HEK293T (cell line): ENCODE measurements at regions not wholly inside any gene's neighbourhood (a gene's known extent, or its start where the extent isn't known, plus 50 kb on each side); places are given as distances from the start of the nearest gene placed in this dataset.

Experiments
- CTCF ChIA-PET: fragments of 350-600 bp; formaldehyde crosslinking; extraction: SDS; loops from one replicate; lab custom pipeline; 2021; ENCODE audit warnings: antibody characterized with exemption, inconsistent platforms; lab: Yijun Ruan, JAX
- POLR2A ChIA-PET: fragments of 350-600 bp; formaldehyde crosslinking; extraction: SDS; loops from one replicate; lab custom pipeline; 2020; ENCODE audit warnings: antibody characterized with exemption, inconsistent platforms; lab: Yijun Ruan, JAX
- DNase-seq: peaks from one replicate; pipeline ENCODE4 v3.0.0; 2012; ENCODE audit warnings: mixed read lengths; ENCODE audit errors: extremely low spot score
- ARNT ChIP-seq: fragments of 450-650 bp; IDR thresholded peaks from 2 replicates; pipeline ENCODE4 v1.6.1; 2017; ENCODE audit warnings: mild to moderate bottlenecking
- BHLHE40 ChIP-seq: fragments of 450-650 bp; IDR thresholded peaks from 2 replicates; pipeline ENCODE4 v1.6.1; 2016; ENCODE audit warnings: mild to moderate bottlenecking, moderate library complexity, borderline replicate concordance
- CTBP1 ChIP-seq: fragments of 450-650 bp; IDR thresholded peaks from 2 replicates; pipeline ENCODE4 v1.6.1; 2016; ENCODE audit warnings: borderline replicate concordance
- ELF4 ChIP-seq: fragments of 450-650 bp; IDR thresholded peaks from 2 replicates; pipeline ENCODE4 v1.6.1; 2017; ENCODE audit warnings: antibody characterized with exemption
- FOXA1 ChIP-seq: fragments of 450-650 bp; IDR thresholded peaks from 2 replicates; pipeline ENCODE4 v1.6.1; 2016; ENCODE audit warnings: mild to moderate bottlenecking
- FOXK2 ChIP-seq: fragments of 450-650 bp; IDR thresholded peaks from 2 replicates; pipeline ENCODE4 v1.6.1; 2016; ENCODE audit warnings: mild to moderate bottlenecking
- FOXM1 ChIP-seq: fragments of 450-650 bp; IDR thresholded peaks from 2 replicates; pipeline ENCODE4 v1.6.1; 2017; ENCODE audit warnings: mild to moderate bottlenecking, borderline replicate concordance
- HDGF ChIP-seq: fragments of 450-650 bp; IDR thresholded peaks from 2 replicates; pipeline ENCODE4 v1.6.1; 2017; ENCODE audit warnings: antibody characterized with exemption, borderline replicate concordance
- L3MBTL2 ChIP-seq: fragments of 450-650 bp; conservative IDR thresholded peaks from 2 replicates; pipeline ENCODE4 v1.6.1; 2016; ENCODE audit warnings: mild to moderate bottlenecking
- LEF1 ChIP-seq: fragments of 450-650 bp; IDR thresholded peaks from 2 replicates; pipeline ENCODE4 v1.6.1; 2017; ENCODE audit warnings: mild to moderate bottlenecking, borderline replicate concordance
- NFRKB ChIP-seq: fragments of 450-650 bp; IDR thresholded peaks from 2 replicates; pipeline ENCODE4 v1.6.1; 2016; ENCODE audit warnings: mild to moderate bottlenecking, moderate library complexity
- SP1 ChIP-seq: fragments of 450-650 bp; IDR thresholded peaks from 2 replicates; pipeline ENCODE4 v1.6.1; 2017
- SUZ12 ChIP-seq: fragments of 450-650 bp; IDR thresholded peaks from 2 replicates; pipeline ENCODE4 v1.6.1; 2016; ENCODE audit warnings: mild to moderate bottlenecking
- TARDBP ChIP-seq: fragments of 450-650 bp; IDR thresholded peaks from 2 replicates; pipeline ENCODE4 v1.6.1; 2016
- ZNF384 ChIP-seq: fragments of 450-650 bp; IDR thresholded peaks from 2 replicates; pipeline ENCODE4 v1.6.1; 2016
- TF ChIP-seq, protein P1 (sequence below): fragments of 450-650 bp; IDR thresholded peaks from 2 replicates; pipeline ENCODE4 v1.6.1; 2016

DNA sequence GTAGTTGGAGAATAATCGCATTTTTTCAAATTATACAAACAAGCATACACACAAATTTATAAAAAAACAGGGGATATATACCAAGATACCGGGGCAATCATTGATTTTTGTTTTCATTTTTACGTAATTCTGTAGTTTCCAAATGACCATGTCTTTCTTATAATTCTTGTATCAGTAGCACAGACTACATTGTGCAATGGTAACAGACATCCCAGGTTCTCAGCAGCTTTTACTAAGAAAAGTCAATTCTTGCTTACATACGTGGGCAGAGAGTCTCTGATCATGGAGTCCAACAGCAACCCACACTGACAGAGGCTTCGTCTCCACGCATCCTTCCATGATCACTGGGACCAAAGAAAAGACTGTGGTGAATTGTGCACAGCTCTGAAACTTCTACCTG is 441.3 kb downstream of the TBL1XR1 start:
- DNase-seq, result no peak
- POLR2A ChIA-PET, result no interaction called here
- no peak for TF ChIP-seq HDGF
- no peak for TF ChIP-seq CTBP1
- TF ChIP-seq BHLHE40, result no peak
- no peak for TF ChIP-seq SP1
- TF ChIP-seq, protein P1, sequence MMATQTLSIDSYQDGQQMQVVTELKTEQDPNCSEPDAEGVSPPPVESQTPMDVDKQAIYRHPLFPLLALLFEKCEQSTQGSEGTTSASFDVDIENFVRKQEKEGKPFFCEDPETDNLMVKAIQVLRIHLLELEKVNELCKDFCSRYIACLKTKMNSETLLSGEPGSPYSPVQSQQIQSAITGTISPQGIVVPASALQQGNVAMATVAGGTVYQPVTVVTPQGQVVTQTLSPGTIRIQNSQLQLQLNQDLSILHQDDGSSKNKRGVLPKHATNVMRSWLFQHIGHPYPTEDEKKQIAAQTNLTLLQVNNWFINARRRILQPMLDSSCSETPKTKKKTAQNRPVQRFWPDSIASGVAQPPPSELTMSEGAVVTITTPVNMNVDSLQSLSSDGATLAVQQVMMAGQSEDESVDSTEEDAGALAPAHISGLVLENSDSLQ, result no peak
- TF ChIP-seq NFRKB, result no peak
- no peak for TF ChIP-seq TARDBP
- no peak for TF ChIP-seq ZNF384
- TF ChIP-seq ELF4, result no peak
- no peak for TF ChIP-seq ARNT
- no peak for TF ChIP-seq L3MBTL2
- TF ChIP-seq FOXK2, result no peak
- TF ChIP-seq SUZ12, result no peak
- TF ChIP-seq LEF1, result no peak
- TF ChIP-seq FOXA1, result no peak
- CTCF ChIA-PET, result no interaction called here

DNA sequence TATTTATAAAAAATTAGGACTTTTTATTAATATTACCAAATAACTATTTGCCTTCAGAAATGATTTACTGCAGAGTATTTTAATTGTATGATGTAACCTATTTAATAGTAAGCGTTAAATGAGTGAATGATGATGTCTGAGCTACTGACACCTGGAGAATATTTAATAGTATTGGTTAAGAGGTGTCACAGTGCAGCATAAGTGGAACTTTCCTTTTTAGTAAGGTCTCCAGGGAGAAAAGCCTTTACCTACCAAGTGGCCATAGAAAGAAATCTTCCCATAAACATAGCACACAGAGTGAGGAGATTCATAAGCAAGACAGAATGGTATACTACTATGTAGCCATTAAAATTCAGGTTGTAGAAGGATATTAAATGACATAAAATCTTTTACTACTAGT is 441.7 kb downstream of the TBL1XR1 start:
- CTCF ChIA-PET, result no interaction called here
- DNase-seq, result no peak
- POLR2A ChIA-PET, result no interaction called here
- no peak for TF ChIP-seq ARNT
- TF ChIP-seq SUZ12, result no peak
- TF ChIP-seq FOXM1, result no peak
- no peak for TF ChIP-seq FOXA1
- no peak for TF ChIP-seq ELF4
- no peak for TF ChIP-seq CTBP1
- TF ChIP-seq ZNF384, result no peak
- TF ChIP-seq, protein P1, result no peak
- no peak for TF ChIP-seq HDGF
- TF ChIP-seq BHLHE40, result no peak

DNA sequence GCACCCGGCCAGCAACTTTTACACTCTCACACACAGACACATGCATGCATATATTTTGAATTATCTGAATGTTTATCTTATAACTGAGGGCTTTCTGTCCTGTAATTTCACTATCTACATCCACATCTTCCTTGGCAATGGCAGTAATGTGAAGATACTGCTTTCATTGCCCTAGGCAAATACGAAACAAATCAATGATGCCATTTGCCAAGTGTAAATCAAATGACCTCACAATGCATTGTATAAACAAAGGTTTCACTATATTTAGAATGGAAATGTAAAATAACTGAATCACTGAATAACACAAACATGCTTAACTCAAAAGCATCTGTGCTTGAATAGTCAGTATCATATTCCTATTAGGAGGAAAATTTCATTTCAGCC is 455.6 kb downstream of the TBL1XR1 start:
- ChIA-PET CTCF (interaction anchor here (0.6 kb wide), 1 partner anchor 57 kb away, joined by 3 read pairs; no protein-coding TSS in a partner anchor), POLR2A (no interaction called here)
- DNase-seq, result no peak
- no peak for TF ChIP-seq ARNT
- TF ChIP-seq FOXK2, result no peak
- no peak for TF ChIP-seq SUZ12
- TF ChIP-seq L3MBTL2, result no peak
- TF ChIP-seq, protein P1, result no peak
- TF ChIP-seq FOXM1, result no peak
- TF ChIP-seq TARDBP, result no peak
- TF ChIP-seq HDGF, result no peak
- no peak for TF ChIP-seq BHLHE40
- no peak for TF ChIP-seq ELF4
- no peak for TF ChIP-seq CTBP1

DNA sequence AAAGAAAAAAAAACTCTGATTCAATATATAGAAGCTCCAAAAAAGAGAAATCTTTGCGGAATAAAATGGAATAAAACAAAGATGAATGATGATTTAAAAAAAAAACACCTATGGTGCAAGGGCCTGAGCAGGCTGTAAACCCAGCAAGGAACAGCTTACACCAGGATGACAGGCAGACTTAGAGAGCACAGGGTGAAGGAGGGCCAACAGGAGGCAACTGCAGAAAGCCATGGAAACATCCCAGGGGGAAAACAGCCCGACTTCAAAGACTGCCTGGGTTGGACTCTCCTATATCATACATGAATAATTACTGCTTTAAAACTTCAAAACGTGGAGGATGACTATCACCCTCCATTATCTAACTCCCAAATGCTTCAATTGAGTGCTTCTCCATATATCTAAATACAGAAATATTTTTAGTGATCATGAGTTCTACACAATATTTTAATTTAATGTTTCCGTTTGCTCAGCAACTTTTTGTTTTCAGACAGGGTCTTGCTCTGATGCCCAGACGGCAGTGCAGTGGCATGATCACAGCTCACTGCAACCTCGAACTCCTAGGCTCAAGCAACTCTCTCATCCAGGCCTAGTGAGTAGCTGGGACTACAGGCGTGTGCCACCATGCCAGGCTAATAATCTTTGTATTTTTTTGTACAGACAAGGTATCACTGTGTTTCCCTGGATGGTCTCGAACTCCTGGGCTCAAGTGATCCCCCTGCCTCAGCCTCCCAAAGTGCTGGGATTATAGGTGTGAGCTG is 456.2 kb downstream of the TBL1XR1 start:
- ChIA-PET POLR2A (no interaction called here), CTCF (interaction anchor here (0.6 kb wide), 1 partner anchor 58 kb away, joined by 3 read pairs; no protein-coding TSS in a partner anchor)
- TF ChIP-seq L3MBTL2 (no peak), HDGF (no peak), NFRKB (no peak), FOXK2 (no peak), CTBP1 (no peak), BHLHE40 (no peak), FOXM1 (no peak), TARDBP (no peak), FOXA1 (no peak), ELF4 (no peak), ZNF384 (no peak)
- TF ChIP-seq, protein P1, result no peak
- DNase-seq, result no peak

DNA sequence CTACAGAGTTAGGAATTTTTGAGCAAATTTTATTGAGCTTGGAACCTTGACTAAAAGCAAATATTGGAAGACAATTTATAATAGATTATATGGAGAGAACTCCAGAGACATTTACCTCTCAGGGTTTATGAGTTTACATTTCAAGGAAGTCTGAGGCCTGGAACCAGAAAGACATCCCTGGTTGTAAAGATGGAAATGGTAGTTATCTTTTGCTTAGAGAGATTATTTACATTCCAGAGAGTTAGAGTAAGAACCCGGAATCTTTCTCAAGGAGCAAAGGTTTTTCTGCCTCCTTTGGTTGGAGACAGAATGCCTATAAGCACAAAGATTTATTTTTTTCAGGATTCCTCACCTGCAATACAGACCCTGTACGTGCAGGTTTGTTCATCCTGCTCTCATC is 458.1 kb downstream of the TBL1XR1 start:
- DNase-seq, result no peak
- TF ChIP-seq ELF4 (no peak), NFRKB (no peak), FOXM1 (no peak), CTBP1 (no peak), SP1 (no peak), FOXK2 (no peak), L3MBTL2 (no peak), SUZ12 (no peak), BHLHE40 (no peak), FOXA1 (no peak), ARNT (no peak)
- POLR2A ChIA-PET, result no interaction called here
- CTCF ChIA-PET, result no interaction called here
